ENCODE measurements at regions not wholly inside any gene's neighbourhood (a gene's known extent, or its start where the extent isn't known, plus 50 kb on each side); places are given as distances from the start of the nearest gene placed in this dataset.

DNA sequence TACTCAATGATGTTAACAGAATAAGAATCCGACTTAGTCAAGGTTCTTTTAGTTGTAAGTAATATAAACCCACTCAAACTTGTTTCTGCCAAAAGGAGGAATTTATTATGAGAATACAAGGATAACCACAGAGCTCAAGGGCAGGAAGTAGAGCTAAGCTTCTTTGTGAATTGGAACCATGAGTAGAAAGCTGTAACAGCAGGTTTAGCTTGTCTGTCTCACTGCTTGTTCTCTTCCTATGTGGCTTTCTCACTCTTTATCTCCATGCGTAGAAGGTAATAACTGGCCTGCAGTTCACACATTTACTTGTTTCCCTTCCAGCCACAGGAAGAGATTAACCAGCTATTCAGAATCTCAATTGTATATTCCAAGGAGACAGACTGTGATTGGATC, 378.3 kb downstream of the PPP1R2C start:
- POLR2A ChIA-PET = no interaction called here
- Histone ChIP-seq H3K9me3 (ENCODE audit: control insufficient read depth, insufficient read depth, low read depth, low read length) (no peaks in the 10 kb centered on the region), H3K27ac (ENCODE audit: extremely low read depth, low read depth, low read length) (no peak overlapping the region), H3K36me3 (ENCODE audit: control insufficient read depth in 2 of 2, insufficient read depth in 1 of 2, low read length in 2 of 2) (no peaks in the 10 kb centered on the region), H3K4me1 (ENCODE audit: control insufficient read depth, insufficient read depth, low read length) (no peaks in the 10 kb centered on the region), H3K4me3 (ENCODE audit: low read depth, low read length) (no peak overlapping the region)
- TF ChIP-seq ZNF843 (tag by site-specific recombination; IDR thresholded peaks at IDR 0.05) = no peak
- no peak for TF ChIP-seq KLF10 (tag by site-specific recombination; IDR thresholded peaks at IDR 0.05)
- CTCF ChIA-PET = no interaction called here

DNA sequence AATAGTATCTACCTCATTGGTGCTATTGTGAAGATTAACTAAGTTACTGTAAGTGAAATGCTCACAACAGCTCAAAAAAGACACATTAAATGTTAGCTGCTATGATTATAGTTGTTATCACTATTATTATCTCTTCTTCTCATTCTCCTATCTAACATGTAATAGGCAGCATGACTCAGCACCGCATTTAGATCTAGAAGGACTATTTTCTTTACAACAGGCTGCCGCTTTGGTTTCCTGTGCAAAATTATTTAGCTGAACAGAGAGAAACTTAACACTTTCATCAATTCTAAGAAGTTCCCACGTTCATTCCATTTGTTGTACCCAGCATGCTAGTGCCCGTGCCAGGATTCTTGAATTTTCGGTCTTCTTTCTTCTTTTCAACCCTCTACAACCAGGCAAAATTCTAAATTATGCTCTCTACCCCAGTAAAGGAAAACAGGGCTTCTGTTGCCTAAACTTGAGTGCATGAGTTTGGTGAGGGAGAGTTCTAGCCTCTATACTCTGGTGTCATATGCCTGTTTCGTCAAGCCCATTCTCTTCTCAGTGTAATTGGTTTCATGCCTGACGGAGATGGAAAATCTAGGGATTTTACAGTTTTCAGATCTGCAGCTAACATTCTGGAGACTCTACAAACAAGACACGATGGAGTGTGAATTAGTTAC, 378.9 kb downstream of the PPP1R2C start:
- H3K4me3 ChIP-seq (ENCODE audit: low read depth, low read length) = no peak overlapping the region
- no peaks in the 10 kb centered on the region for H3K36me3 ChIP-seq (ENCODE audit: control insufficient read depth in 2 of 2, insufficient read depth in 1 of 2, low read length in 2 of 2)
- POLR2A ChIA-PET = no interaction called here
- no peaks in the 10 kb centered on the region for H3K4me1 ChIP-seq (ENCODE audit: control insufficient read depth, insufficient read depth, low read length)
- no peak overlapping the region for H3K27ac ChIP-seq (ENCODE audit: extremely low read depth, low read depth, low read length)
- H3K9me3 ChIP-seq (ENCODE audit: control insufficient read depth, insufficient read depth, low read depth, low read length) = no peaks in the 10 kb centered on the region
- TF ChIP-seq ZNF174 (tag by site-specific recombination; IDR thresholded peaks at IDR 0.05) (no peak), YY2 (tag by site-specific recombination; IDR thresholded peaks at IDR 0.05) (no peak), ZSCAN23 (tag by site-specific recombination; IDR thresholded peaks at IDR 0.05) (no peak), ZNF654 (tag by site-specific recombination; IDR thresholded peaks at IDR 0.05; ENCODE audit: low read depth) (no peak), ZNF169 (tag by site-specific recombination; IDR thresholded peaks at IDR 0.05) (no peak), ZNF629 (tag by site-specific recombination; IDR thresholded peaks at IDR 0.05) (no peak), ZEB2 (tag by site-specific recombination; IDR thresholded peaks at IDR 0.05) (no peak), MYNN (tag by site-specific recombination; IDR thresholded peaks at IDR 0.05; ENCODE audit: borderline replicate concordance) (no peak), ZBTB17 (tag by site-specific recombination; IDR thresholded peaks at IDR 0.05) (no peak), GFI1B (tag by site-specific recombination; IDR thresholded peaks at IDR 0.05) (no peak), ZNF335 (tag by site-specific recombination; conservative IDR thresholded peaks at IDR 0.05) (no peak), IKZF3 (tag by site-specific recombination; IDR thresholded peaks at IDR 0.05) (no peak), TRIM28 (IDR thresholded peaks at IDR 0.05; ENCODE audit: borderline replicate concordance, low read length) (no peak), ZNF585B (tag by site-specific recombination; IDR thresholded peaks at IDR 0.05) (no peak)
- CTCF ChIA-PET = no interaction called here

DNA sequence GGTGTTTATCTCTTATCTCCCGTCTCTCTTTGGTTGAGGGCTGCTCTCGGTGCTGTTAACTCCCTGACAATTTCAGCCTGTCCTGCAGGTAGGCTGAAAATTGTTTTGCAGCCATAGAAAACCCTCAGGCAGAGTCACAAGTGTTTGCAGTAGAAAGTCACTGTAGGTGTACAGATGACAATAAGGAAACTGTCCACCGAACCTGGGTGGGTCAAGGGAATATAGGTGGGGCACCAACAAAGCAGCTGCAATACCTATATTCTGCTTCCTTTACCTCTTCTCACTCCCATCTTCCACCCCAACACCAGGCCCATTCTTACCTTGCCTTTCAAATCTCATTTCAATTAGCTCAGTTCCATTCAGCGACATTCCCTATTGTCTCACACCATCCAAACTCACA, 381.8 kb downstream of the PPP1R2C start:
- no peaks in the 10 kb centered on the region for H3K36me3 ChIP-seq (ENCODE audit: control insufficient read depth in 2 of 2, insufficient read depth in 1 of 2, low read length in 2 of 2)
- H3K4me3 ChIP-seq (ENCODE audit: low read depth, low read length) = no peak overlapping the region
- no peaks in the 10 kb centered on the region for H3K9me3 ChIP-seq (ENCODE audit: control insufficient read depth, insufficient read depth, low read depth, low read length)
- CTCF ChIA-PET = no interaction called here
- POLR2A ChIA-PET = no interaction called here
- no peak overlapping the region for H3K27ac ChIP-seq (ENCODE audit: extremely low read depth, low read depth, low read length)
- TF ChIP-seq SP7 (tag by site-specific recombination; IDR thresholded peaks at IDR 0.05) = no peak
- TF ChIP-seq ZNF561 (tag by site-specific recombination; IDR thresholded peaks at IDR 0.05; ENCODE audit: borderline replicate concordance) = no peak
- no peak for TF ChIP-seq KLF16 (tag by site-specific recombination; IDR thresholded peaks at IDR 0.05)
- TF ChIP-seq ZNF701 (tag by site-specific recombination; IDR thresholded peaks at IDR 0.05) = no peak
- no peaks in the 10 kb centered on the region for H3K4me1 ChIP-seq (ENCODE audit: control insufficient read depth, insufficient read depth, low read length)

DNA sequence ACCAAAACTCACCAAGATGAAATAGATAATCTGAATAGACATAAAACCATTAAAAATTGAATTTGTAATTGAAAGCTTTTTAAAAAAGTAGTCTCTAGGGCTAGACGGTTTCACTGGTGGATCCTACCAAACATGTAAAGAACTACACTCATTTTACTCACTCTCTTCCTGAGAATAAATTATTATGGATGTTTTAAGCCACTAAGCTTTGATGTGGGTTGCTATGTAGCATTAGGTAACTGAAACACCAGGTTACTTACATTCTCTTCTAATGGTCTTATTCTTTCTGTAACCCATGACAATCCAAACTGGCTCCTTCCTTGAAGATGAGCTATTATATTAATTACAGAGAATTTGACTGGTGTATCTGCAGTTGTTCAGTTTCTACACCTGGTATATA, 385.1 kb downstream of the PPP1R2C start:
- Histone ChIP-seq H3K4me3 (ENCODE audit: low read depth, low read length) (no peak overlapping the region), H3K9me3 (ENCODE audit: control insufficient read depth, insufficient read depth, low read depth, low read length) (no peaks in the 10 kb centered on the region), H3K27ac (ENCODE audit: extremely low read depth, low read depth, low read length) (no peak overlapping the region), H3K4me1 (ENCODE audit: control insufficient read depth, insufficient read depth, low read length) (no peaks in the 10 kb centered on the region), H3K36me3 (ENCODE audit: control insufficient read depth in 2 of 2, insufficient read depth in 1 of 2, low read length in 2 of 2) (no peaks in the 10 kb centered on the region)
- no peak for TF ChIP-seq ZNF112 (tag by site-specific recombination; IDR thresholded peaks at IDR 0.05)
- TF ChIP-seq SCRT2 (tag by site-specific recombination; IDR thresholded peaks at IDR 0.05) = no peak
- ChIA-PET CTCF (interaction anchor here (1.1 kb wide), 1 partner anchor 611 kb away, joined by 4 read pairs; no protein-coding TSS in a partner anchor), POLR2A (no interaction called here)

Measured in HEK293 (cell line).